SK-N-SH treated with all-trans-retinoic acid at 6 μM for 48 hours (cell line): ENCODE measurements at regions not wholly inside any gene's neighbourhood (a gene's known extent, or its start where the extent isn't known, plus 50 kb on each side); places are given as distances from the start of the nearest gene placed in this dataset.

Experiments used
- ATAC-seq: fragments of 200-7000 bp; cut with Tn5 transposase; 3 replicates; pipeline ENCODE4 v1.9.1; 2020; ENCODE audit warnings: mild to moderate bottlenecking, moderate library complexity
- ARNTL ChIP-seq: fragments of 450-650 bp; formaldehyde crosslinking; IDR thresholded peaks from 2 replicates; pipeline ENCODE4 v1.5.0; 2020; ENCODE audit warnings: low read depth, mild to moderate bottlenecking, moderate library complexity, borderline replicate concordance
- CREB5 ChIP-seq: fragments of 250-450 bp; sonication (Bioruptor Pico); IDR thresholded peaks from 2 replicates; pipeline ENCODE4 v1.5.1; 2020; ENCODE audit warnings: low read depth, mild to moderate bottlenecking, moderate library complexity
- CSDC2 ChIP-seq: fragments of 250-450 bp; sonication (Bioruptor Pico); IDR thresholded peaks from 2 replicates; pipeline ENCODE4 v1.5.0; 2020; ENCODE audit warnings: mild to moderate bottlenecking, moderate library complexity
- CSRNP3 ChIP-seq: fragments of 250-450 bp; sonication (Bioruptor Pico); IDR thresholded peaks from 2 replicates; pipeline ENCODE4 v1.5.1; 2021; ENCODE audit warnings: mild to moderate bottlenecking, moderate library complexity
- GLIS3 ChIP-seq: fragments of 250-450 bp; sonication (Bioruptor Pico); IDR thresholded peaks from 2 replicates; pipeline ENCODE4 v1.5.0; 2020; ENCODE audit warnings: mild to moderate bottlenecking, moderate library complexity
- ISL1 ChIP-seq: fragments of 250-450 bp; sonication (Bioruptor Pico); IDR thresholded peaks from 2 replicates; pipeline ENCODE4 v2.1.2; 2022; ENCODE audit warnings: mild to moderate bottlenecking, moderate library complexity
- OSR1 ChIP-seq: fragments of 250-450 bp; sonication (Bioruptor Pico); IDR thresholded peaks from 2 replicates; pipeline ENCODE4 v1.8.0; 2022; ENCODE audit warnings: moderate library complexity, mild to moderate bottlenecking, inconsistent platforms
- PATZ1 ChIP-seq: fragments of 250-450 bp; sonication (Bioruptor Pico); IDR thresholded peaks from 2 replicates; pipeline ENCODE4 v1.8.0; 2020; ENCODE audit warnings: mild to moderate bottlenecking, moderate library complexity, borderline replicate concordance
- RARB ChIP-seq: fragments of 250-450 bp; sonication (Bioruptor Pico); IDR thresholded peaks from 2 replicates; pipeline ENCODE4 v1.8.0; 2021; ENCODE audit warnings: mild to moderate bottlenecking, moderate library complexity
- SNAI2 ChIP-seq: fragments of 250-450 bp; sonication (Bioruptor Pico); IDR thresholded peaks from 2 replicates; pipeline ENCODE4 v1.5.0; 2020; ENCODE audit warnings: mild to moderate bottlenecking, moderate library complexity
- TCF4 ChIP-seq: fragments of 250-450 bp; sonication (Bioruptor Pico); IDR thresholded peaks from 2 replicates; pipeline ENCODE4 v1.8.0; 2021; ENCODE audit warnings: mild to moderate bottlenecking, moderate library complexity, borderline replicate concordance
- TOX ChIP-seq: fragments of 250-450 bp; sonication (Bioruptor Pico); IDR thresholded peaks from 2 replicates; pipeline ENCODE4 v1.8.0; 2021; ENCODE audit warnings: mild to moderate bottlenecking, moderate library complexity, borderline replicate concordance
- TSHZ2 ChIP-seq: fragments of 250-450 bp; sonication (Bioruptor Pico); IDR thresholded peaks from 2 replicates; pipeline ENCODE4 v1.5.0; 2020; ENCODE audit warnings: mild to moderate bottlenecking, moderate library complexity
- ZC3H10 ChIP-seq: fragments of 250-450 bp; sonication (Bioruptor Pico); IDR thresholded peaks from 2 replicates; pipeline ENCODE4 v1.5.1; 2021; ENCODE audit warnings: mild to moderate bottlenecking, moderate library complexity
- ZFP3 ChIP-seq: fragments of 250-450 bp; sonication (Bioruptor Pico); IDR thresholded peaks from 2 replicates; pipeline ENCODE4 v1.5.0; 2020; ENCODE audit warnings: mild to moderate bottlenecking, moderate library complexity
- ZFP30 ChIP-seq: fragments of 450-650 bp; formaldehyde crosslinking; IDR thresholded peaks from 2 replicates; pipeline ENCODE4 v1.5.0; 2022; ENCODE audit warnings: mild to moderate bottlenecking, moderate library complexity
- ZNF565 ChIP-seq: fragments of 450-650 bp; formaldehyde crosslinking; conservative IDR thresholded peaks from 2 replicates; pipeline ENCODE4 v1.5.0; 2020; ENCODE audit warnings: low read depth, mild to moderate bottlenecking, moderate library complexity
- ZNF8 ChIP-seq: fragments of 450-650 bp; formaldehyde crosslinking; IDR thresholded peaks from 2 replicates; pipeline ENCODE4 v1.5.0; 2020; ENCODE audit warnings: mild to moderate bottlenecking, moderate library complexity

GRCh38 chr12:40620564-40621019, 71.6 kb upstream of the CNTN1 start (continued):
- no peak for TF ChIP-seq PATZ1 (CRISPR knock-in tag)
- TF ChIP-seq ZFP3 (CRISPR knock-in tag): no peak

GRCh38 chr12:40622246-40622838, 69.9 kb upstream of the CNTN1 start:
- TF ChIP-seq CREB5 (no peak), TOX (CRISPR knock-in tag) (no peak), SNAI2 (no peak), ZFP30 (CRISPR knock-in tag) (no peak), GLIS3 (CRISPR knock-in tag) (no peak), ZNF565 (CRISPR knock-in tag) (no peak), CSRNP3 (CRISPR knock-in tag) (no peak), ZNF8 (no peak), CSDC2 (CRISPR knock-in tag) (no peak), TSHZ2 (no peak), PATZ1 (CRISPR knock-in tag) (no peak), ZFP3 (CRISPR knock-in tag) (no peak)
- ATAC-seq: 0 out of 3 replicates have a peak, but pooled peaks have one; percentile 43

GRCh38 chr12:40632171-40632570, 60.1 kb upstream of the CNTN1 start:
- no peak for ATAC-seq

More at GRCh38 chr12:40632171-40632570, 60.1 kb upstream of the CNTN1 start:
- TF ChIP-seq CREB5 (no peak), RARB (no peak), ISL1 (CRISPR knock-in tag) (no peak), OSR1 (CRISPR knock-in tag) (no peak), CSRNP3 (CRISPR knock-in tag) (no peak), ZFP30 (CRISPR knock-in tag) (no peak), PATZ1 (CRISPR knock-in tag) (no peak), TCF4 (CRISPR knock-in tag) (no peak), ARNTL (CRISPR knock-in tag) (no peak), TSHZ2 (no peak), ZC3H10 (CRISPR knock-in tag) (no peak), ZFP3 (CRISPR knock-in tag) (no peak)
